Prostate gland (tissue), 2 donors: ENCODE measurements at regions not wholly inside any gene's neighbourhood (a gene's known extent, or its start where the extent isn't known, plus 50 kb on each side); places are given as distances from the start of the nearest gene placed in this dataset.

Experiments used
- POLR2A ChIP-seq: fragments of 450-650 bp; IDR thresholded peaks from one replicate; pipeline ENCODE4 v1.6.1; 2016; ENCODE audit warnings: antibody characterized with exemption, mild to moderate bottlenecking
- POLR2AphosphoS5 ChIP-seq: sonication (generic); formaldehyde crosslinking; IDR thresholded peaks from one replicate; pipeline ENCODE4 v1.6.1; 2017; ENCODE audit warnings: antibody characterized with exemption
- TF ChIP-seq, protein P1 (sequence below), 4 experiments: fragments of 200-600 bp in 2 of 4; fragments of 450-650 bp in 2 of 4; sonication (generic) in 2 of 4; IDR thresholded peaks; 1 replicate in 3 of 4; 2 replicates in 1 of 4; pipeline ENCODE4 v1.5.1; 2016 to 2019; ENCODE audit warnings: antibody characterized with exemption in 4 of 4, mild to moderate bottlenecking in 2 of 4, moderate library complexity in 2 of 4

DNA sequence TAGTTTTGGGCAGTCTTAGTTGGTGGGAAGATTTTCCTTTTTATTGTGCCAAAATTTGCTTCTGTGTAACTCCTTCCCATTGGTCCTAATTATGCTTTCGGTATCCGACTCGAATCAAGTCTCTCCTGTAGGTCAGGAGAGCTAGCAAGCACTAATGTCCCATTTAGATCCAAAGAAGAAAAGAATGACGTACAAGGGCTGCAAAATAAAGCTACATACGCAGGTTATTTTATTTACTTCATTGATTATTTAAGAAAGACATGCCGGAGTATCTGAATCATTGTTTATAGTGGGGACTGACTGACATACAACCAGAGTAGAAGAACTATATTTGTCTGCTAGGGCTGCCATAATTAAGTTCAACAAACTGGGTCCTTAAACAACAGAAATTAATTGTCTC, 648.5 kb downstream of the CPS1 start:
- TF ChIP-seq, protein P1, sequence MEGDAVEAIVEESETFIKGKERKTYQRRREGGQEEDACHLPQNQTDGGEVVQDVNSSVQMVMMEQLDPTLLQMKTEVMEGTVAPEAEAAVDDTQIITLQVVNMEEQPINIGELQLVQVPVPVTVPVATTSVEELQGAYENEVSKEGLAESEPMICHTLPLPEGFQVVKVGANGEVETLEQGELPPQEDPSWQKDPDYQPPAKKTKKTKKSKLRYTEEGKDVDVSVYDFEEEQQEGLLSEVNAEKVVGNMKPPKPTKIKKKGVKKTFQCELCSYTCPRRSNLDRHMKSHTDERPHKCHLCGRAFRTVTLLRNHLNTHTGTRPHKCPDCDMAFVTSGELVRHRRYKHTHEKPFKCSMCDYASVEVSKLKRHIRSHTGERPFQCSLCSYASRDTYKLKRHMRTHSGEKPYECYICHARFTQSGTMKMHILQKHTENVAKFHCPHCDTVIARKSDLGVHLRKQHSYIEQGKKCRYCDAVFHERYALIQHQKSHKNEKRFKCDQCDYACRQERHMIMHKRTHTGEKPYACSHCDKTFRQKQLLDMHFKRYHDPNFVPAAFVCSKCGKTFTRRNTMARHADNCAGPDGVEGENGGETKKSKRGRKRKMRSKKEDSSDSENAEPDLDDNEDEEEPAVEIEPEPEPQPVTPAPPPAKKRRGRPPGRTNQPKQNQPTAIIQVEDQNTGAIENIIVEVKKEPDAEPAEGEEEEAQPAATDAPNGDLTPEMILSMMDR (IDR thresholded peaks at IDR 0.05), result no peak
- no peak for TF ChIP-seq POLR2AphosphoS5
- no peak for TF ChIP-seq POLR2A
